HCT116 (cell line): ENCODE measurements at regions not wholly inside any gene's neighbourhood (a gene's known extent, or its start where the extent isn't known, plus 50 kb on each side); places are given as distances from the start of the nearest gene placed in this dataset.

Source experiments
- ATAC-seq: fragments of 200-7000 bp; cut with Tn5 transposase; 2 replicates; pipeline ENCODE4 v1.9.1; 2020; ENCODE audit warnings: mild to moderate bottlenecking, moderate library complexity
- BruUV-seq: library from RNA; stranded (reverse); fragments of 400-500 nt; replicated peaks from 2 replicates; lab custom pipeline; 2021; lab: Mats Ljungman, UMichigan
- CTCF ChIA-PET: fragments of 300-600 bp; sonication (Branson Sonifier 250); formaldehyde crosslinking; loops from one replicate; lab custom pipeline; 2021; ENCODE audit warnings: antibody characterized with exemption; lab: Charles Lee
- POLR2A ChIA-PET: fragments of 300-600, 350-600 bp; sonication (Branson Sonifier 250); formaldehyde crosslinking; loops from one replicate; lab custom pipeline; 2021; ENCODE audit warnings: antibody characterized with exemption; lab: Charles Lee
- RAD21 ChIA-PET, 2 experiments: fragments of 300-600 bp; sonication (Branson Sonifier 250); formaldehyde crosslinking; loops; one replicate each; lab custom pipeline; 2023; ENCODE audit warnings: low total read pairs in 2 of 2; ENCODE audit not compliant: uncharacterized antibody in 2 of 2, unreplicated experiment in 2 of 2, low non-redundant PET in 1 of 2; lab: Charles Lee
- DNase-seq: peaks from one replicate; pipeline ENCODE4 v3.0.0-alpha.2; 2010; ENCODE audit warnings: low read depth, low spot score
- H2AFZ ChIP-seq: fragments of 200-600 bp; shearing (Covaris generic), sonication (generic); 2 replicates; pipeline ENCODE4 v1.6.1; 2017; ENCODE audit warnings: low read depth, mixed run types, mixed read lengths, antibody characterized with exemption, low read length; ENCODE audit not compliant: poor library complexity, severe bottlenecking
- H3K27ac ChIP-seq: 2 replicates; pipeline ENCODE4 v1.5.1; 2012; ENCODE audit warnings: low read depth, low read length
- H3K27me3 ChIP-seq: fragments of 200-600 bp; sonication (generic); 2 replicates; pipeline ENCODE4 v1.6.1; 2016; ENCODE audit warnings: mixed run types, low read length, mixed read lengths; ENCODE audit not compliant: insufficient read depth
- H3K36me3 ChIP-seq, 2 experiments: fragments of 200-500 bp in 1 of 2; fragments of 200-600 bp in 1 of 2; sonication (Bioruptor generic) in 1 of 2; sonication (generic) in 1 of 2; 2 replicates each; pipeline versions ENCODE4 v1.5.1 to v1.6.1; 2014 to 2016; ENCODE audit warnings: low read length in 2 of 2, inconsistent platforms in 1 of 2, mixed read lengths in 1 of 2, mixed run types in 1 of 2; ENCODE audit not compliant: insufficient read depth in 2 of 2, control insufficient read depth in 1 of 2
- H3K4me1 ChIP-seq, 2 experiments: fragments of 200-600 bp in 1 of 2; sonication (generic) in 1 of 2; 2 replicates each; pipeline versions ENCODE4 v1.5.1 to v1.6.1; 2012 to 2017; ENCODE audit warnings: low read length in 2 of 2, inconsistent platforms in 1 of 2, mild to moderate bottlenecking in 1 of 2, mixed read lengths in 1 of 2, mixed run types in 1 of 2, moderate library complexity in 1 of 2; ENCODE audit not compliant: insufficient read depth in 2 of 2, control insufficient read depth in 1 of 2
- H3K4me2 ChIP-seq: fragments of 200-600 bp; sonication (generic); 2 replicates; pipeline ENCODE4 v1.6.1; 2017; ENCODE audit warnings: mixed run types, low read length, mixed read lengths
- H3K4me3 ChIP-seq, 2 experiments: fragments of 200-600 bp in 1 of 2; sonication (generic) in 1 of 2; replicated peaks in 1 of 2; 2 replicates each; pipeline ENCODE4 v1.5.1; 2011 to 2016; ENCODE audit warnings: low read length in 2 of 2, control low read depth in 1 of 2, low read depth in 1 of 2, mild to moderate bottlenecking in 1 of 2, mixed read lengths in 1 of 2, mixed run types in 1 of 2
- H3K79me2 ChIP-seq: fragments of 200-600 bp; sonication (generic); 2 replicates; pipeline ENCODE4 v1.6.1; 2017; ENCODE audit warnings: mild to moderate bottlenecking, mixed run types, low read length, moderate library complexity, mixed read lengths; ENCODE audit not compliant: insufficient read depth
- H3K9ac ChIP-seq: fragments of 200-600 bp; sonication (generic); 2 replicates; pipeline ENCODE4 v1.6.1; 2016; ENCODE audit warnings: low read length, mixed read lengths
- H3K9me2 ChIP-seq: fragments of 200-600 bp; sonication (generic), shearing (Covaris generic); 2 replicates; pipeline ENCODE4 v1.6.1; 2017; ENCODE audit warnings: mixed run types, mild to moderate bottlenecking, moderate library complexity; ENCODE audit not compliant: insufficient read depth
- H3K9me3 ChIP-seq, 2 experiments: fragments of 200-500 bp in 1 of 2; fragments of 200-600 bp in 1 of 2; sonication (Bioruptor generic) in 1 of 2; sonication (generic) in 1 of 2; 2 replicates each; pipeline ENCODE4 v1.6.1; 2014 to 2017; ENCODE audit warnings: low read length in 2 of 2, mixed read lengths in 2 of 2, inconsistent platforms in 1 of 2, low read depth in 1 of 2, mild to moderate bottlenecking in 1 of 2, mixed run types in 1 of 2, moderate library complexity in 1 of 2; ENCODE audit not compliant: control insufficient read depth in 1 of 2, insufficient read depth in 1 of 2
- H4K20me1 ChIP-seq: fragments of 200-600 bp; sonication (generic), shearing (Covaris generic); 2 replicates; pipeline ENCODE4 v1.6.1; 2017; ENCODE audit warnings: mixed run types, mild to moderate bottlenecking, moderate library complexity; ENCODE audit not compliant: insufficient read depth
- CBX3 ChIP-seq: IDR thresholded peaks from 2 replicates; pipeline ENCODE4 v1.6.1; 2012; ENCODE audit warnings: low read depth
- EGR1 ChIP-seq: IDR thresholded peaks from 2 replicates; pipeline ENCODE4 v1.6.1; 2012; ENCODE audit warnings: low read depth
- EZH2 ChIP-seq: fragments of 200-600 bp; sonication (generic); IDR thresholded peaks from 2 replicates; pipeline ENCODE4 v1.6.1; 2017; ENCODE audit warnings: antibody characterized with exemption, mixed run types
- EZH2phosphoT487 ChIP-seq: fragments of 200-600 bp; IDR thresholded peaks from 2 replicates; pipeline ENCODE4 v1.6.1; 2018; ENCODE audit warnings: antibody characterized with exemption, borderline replicate concordance
- JUND ChIP-seq: IDR thresholded peaks from 2 replicates; pipeline ENCODE4 v1.6.1; 2012
- MAX ChIP-seq: IDR thresholded peaks from 2 replicates; pipeline ENCODE4 v1.6.1; 2012
- POLR2A ChIP-seq: IDR thresholded peaks from 2 replicates; pipeline ENCODE4 v1.7.0; 2011; ENCODE audit warnings: borderline replicate concordance; ENCODE audit not compliant: insufficient read depth, insufficient read length; ENCODE audit errors: extremely low read depth
- REST ChIP-seq: IDR thresholded peaks from 2 replicates; pipeline ENCODE4 v1.6.1; 2012; ENCODE audit warnings: low read depth
- SIN3A ChIP-seq: IDR thresholded peaks from 2 replicates; pipeline ENCODE4 v1.6.1; 2012; ENCODE audit warnings: low read depth
- SP1 ChIP-seq: IDR thresholded peaks from 2 replicates; pipeline ENCODE4 v1.6.1; 2012; ENCODE audit warnings: low read depth
- TCF7L2 ChIP-seq: IDR thresholded peaks from 2 replicates; pipeline ENCODE4 v1.7.0; 2011; ENCODE audit warnings: borderline replicate concordance, inconsistent platforms; ENCODE audit not compliant: insufficient read depth, insufficient read length; ENCODE audit errors: extremely low read depth
- YY1 ChIP-seq: IDR thresholded peaks from 2 replicates; pipeline ENCODE4 v1.6.1; 2011; ENCODE audit warnings: low read length, low read depth, moderate library complexity, mild to moderate bottlenecking; ENCODE audit not compliant: insufficient replicate concordance; ENCODE audit errors: extremely low read depth
- ZBTB33 ChIP-seq: IDR thresholded peaks from 2 replicates; pipeline ENCODE4 v1.6.1; 2011; ENCODE audit warnings: mild to moderate bottlenecking, low read length, moderate library complexity; ENCODE audit not compliant: insufficient replicate concordance; ENCODE audit errors: extremely low read depth
- ZFX ChIP-seq: fragments of 450-650 bp; IDR thresholded peaks from 2 replicates; pipeline ENCODE4 v1.6.1; 2017
- ZNF274 ChIP-seq: fragments of 200-500 bp; sonication (Bioruptor generic); IDR thresholded peaks from 2 replicates; pipeline ENCODE4 v1.6.1; 2014; ENCODE audit warnings: mild to moderate bottlenecking, low read depth, low read length, inconsistent platforms
- intact Hi-C: fragments of 100-400 bp; cut with micrococcal nuclease; formaldehyde crosslinking; loops from 2 replicates; pipeline ENCODE4 v1.10.0; 2022
- TF ChIP-seq, protein P1 (sequence below), 3 experiments: fragments of 200-600 bp in 1 of 3; sonication (generic) in 1 of 3; IDR thresholded peaks in 2 of 3; conservative IDR thresholded peaks in 1 of 3; 2 replicates each; pipeline ENCODE4 v1.5.1; 2012 to 2017; ENCODE audit warnings: low read depth in 2 of 3, low read length in 2 of 3, antibody characterized with exemption in 1 of 3, borderline replicate concordance in 1 of 3, control low read depth in 1 of 3, mild to moderate bottlenecking in 1 of 3, mixed read lengths in 1 of 3, mixed run types in 1 of 3, moderate library complexity in 1 of 3; ENCODE audit not compliant: insufficient read depth in 1 of 3
- TF ChIP-seq, protein P2 (sequence below): IDR thresholded peaks from 2 replicates; pipeline ENCODE4 v1.6.1; 2012

- no TSS peak for BruUV-seq
- Histone ChIP-seq H3K79me2 (no peaks in the 10 kb centered on the region), H3K9ac (no peak overlapping the region), H3K9me3 (no peaks in the 10 kb centered on the region; a peak in 1 of 4 replicates), H4K20me1 (no peaks in the 10 kb centered on the region), H3K4me1 (no peaks in the 10 kb centered on the region), H3K4me2 (no peak overlapping the region), H3K27ac (no peak overlapping the region), H3K27me3 (no peaks in the 10 kb centered on the region), H2AFZ (no peak overlapping the region), H3K36me3 (no peaks in the 10 kb centered on the region), H3K4me3 (no peak overlapping the region), H3K9me2 (no peaks in the 10 kb centered on the region)
- CTCF ChIA-PET = no interaction called here
- POLR2A ChIA-PET = no interaction called here
- ATAC-seq (no peak), DNase-seq (no peak)
- RAD21 ChIA-PET = no interaction called here
- intact Hi-C loops = no loop called here
- TF ChIP-seq MAX = no peak
- TF ChIP-seq, protein P1, sequence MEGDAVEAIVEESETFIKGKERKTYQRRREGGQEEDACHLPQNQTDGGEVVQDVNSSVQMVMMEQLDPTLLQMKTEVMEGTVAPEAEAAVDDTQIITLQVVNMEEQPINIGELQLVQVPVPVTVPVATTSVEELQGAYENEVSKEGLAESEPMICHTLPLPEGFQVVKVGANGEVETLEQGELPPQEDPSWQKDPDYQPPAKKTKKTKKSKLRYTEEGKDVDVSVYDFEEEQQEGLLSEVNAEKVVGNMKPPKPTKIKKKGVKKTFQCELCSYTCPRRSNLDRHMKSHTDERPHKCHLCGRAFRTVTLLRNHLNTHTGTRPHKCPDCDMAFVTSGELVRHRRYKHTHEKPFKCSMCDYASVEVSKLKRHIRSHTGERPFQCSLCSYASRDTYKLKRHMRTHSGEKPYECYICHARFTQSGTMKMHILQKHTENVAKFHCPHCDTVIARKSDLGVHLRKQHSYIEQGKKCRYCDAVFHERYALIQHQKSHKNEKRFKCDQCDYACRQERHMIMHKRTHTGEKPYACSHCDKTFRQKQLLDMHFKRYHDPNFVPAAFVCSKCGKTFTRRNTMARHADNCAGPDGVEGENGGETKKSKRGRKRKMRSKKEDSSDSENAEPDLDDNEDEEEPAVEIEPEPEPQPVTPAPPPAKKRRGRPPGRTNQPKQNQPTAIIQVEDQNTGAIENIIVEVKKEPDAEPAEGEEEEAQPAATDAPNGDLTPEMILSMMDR (IDR thresholded peaks at IDR 0.05 in 2 of 3, conservative IDR thresholded peaks at IDR 0.05 in 1 of 3; ENCODE audit: borderline replicate concordance in 1 of 3, insufficient read depth in 1 of 3, low read depth in 2 of 3, low read length in 2 of 3) = no peak
- no peak for TF ChIP-seq REST
- no peak for TF ChIP-seq SP1
- no peak for TF ChIP-seq YY1
- no peak for TF ChIP-seq ZFX
- no peak for TF ChIP-seq TCF7L2
- no peak for TF ChIP-seq EGR1
- TF ChIP-seq JUND = no peak
- TF ChIP-seq, protein P2, sequence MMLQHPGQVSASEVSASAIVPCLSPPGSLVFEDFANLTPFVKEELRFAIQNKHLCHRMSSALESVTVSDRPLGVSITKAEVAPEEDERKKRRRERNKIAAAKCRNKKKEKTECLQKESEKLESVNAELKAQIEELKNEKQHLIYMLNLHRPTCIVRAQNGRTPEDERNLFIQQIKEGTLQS = no peak
- no peak for TF ChIP-seq EZH2phosphoT487
- no peak for TF ChIP-seq ZNF274
- no peak for TF ChIP-seq ZBTB33
- TF ChIP-seq POLR2A = no peak
- TF ChIP-seq SIN3A = no peak
- TF ChIP-seq CBX3 = no peak
- TF ChIP-seq EZH2 = no peak
Observed at GRCh38 chr3:154936196-154936595, 143.9 kb upstream of the MME start.
